ENCODE measurements at regions not wholly inside any gene's neighbourhood (a gene's known extent, or its start where the extent isn't known, plus 50 kb on each side); places are given as distances from the start of the nearest gene placed in this dataset.

GRCh38 chr14:85040046-85040685 is 489.8 kb upstream of the FLRT2 start:
- Histone ChIP-seq H4K12ac (ENCODE audit: low read depth, low read length) (no peak overlapping the region), H2AK5ac (ENCODE audit: low read length) (no peak overlapping the region), H3K36me3 (ENCODE audit: control insufficient read depth in 1 of 2, insufficient read depth in 2 of 2, low read length in 2 of 2) (no peaks in the 10 kb centered on the region), H3K18ac (ENCODE audit: low read length) (no peak overlapping the region), H4K8ac (ENCODE audit: low read depth, low read length) (no peak overlapping the region), H3K4ac (ENCODE audit: low read depth, low read length) (no peak overlapping the region), H3K23ac (ENCODE audit: low read length) (no peak overlapping the region), H3K9ac (ENCODE audit: low read length) (no peak overlapping the region), H2BK5ac (ENCODE audit: low read depth, low read length, poor library complexity) (no peak overlapping the region), H3K79me2 (ENCODE audit: control insufficient read depth, insufficient read depth, low read length, poor library complexity) (no peaks in the 10 kb centered on the region), H3K4me2 (ENCODE audit: low read length) (no peak overlapping the region), H2BK12ac (ENCODE audit: low read length) (no peak overlapping the region), H3K27ac (ENCODE audit: low read depth, low read length) (no peak overlapping the region), H2AFZ (ENCODE audit: insufficient read depth, low read length, poor library complexity) (no peak overlapping the region), H3K4me1 (ENCODE audit: control insufficient read depth in 1 of 2, insufficient read depth in 2 of 2, low read length in 2 of 2) (peaks cover 0 to 2% of the 10 kb centered on the region in 2 experiments), H3K27me3 (ENCODE audit: insufficient read depth, low read length) (no peaks in the 10 kb centered on the region), H2BK120ac (ENCODE audit: insufficient read depth, low read length, poor library complexity) (no peak overlapping the region), H3K9me3 (ENCODE audit: insufficient read depth, low read depth, low read length) (no peaks in the 10 kb centered on the region), H4K91ac (ENCODE audit: low read depth, low read length) (no peak overlapping the region), H3K14ac (ENCODE audit: low read length) (no peak overlapping the region), H3K79me1 (ENCODE audit: low read length) (no peaks in the 10 kb centered on the region), H3K4me3 (ENCODE audit: low read depth, low read length) (no peak overlapping the region)
- WGBS (ENCODE audit: extremely low coverage, insufficient coverage, insufficient read length) = no CpG with 5 or more reads among the region's 6 CpGs
- DNase-seq = no peak

- Histone ChIP-seq H2BK120ac (ENCODE audit: insufficient read depth, low read length, poor library complexity) (no peak overlapping the region), H3K4ac (ENCODE audit: low read depth, low read length) (no peak overlapping the region), H3K27me3 (ENCODE audit: insufficient read depth, low read length) (no peaks in the 10 kb centered on the region), H3K79me1 (ENCODE audit: low read length) (no peaks in the 10 kb centered on the region), H3K4me2 (ENCODE audit: low read length) (no peak overlapping the region), H2BK12ac (ENCODE audit: low read length) (no peak overlapping the region), H3K23ac (ENCODE audit: low read length) (no peak overlapping the region), H3K79me2 (ENCODE audit: control insufficient read depth, insufficient read depth, low read length, poor library complexity) (no peaks in the 10 kb centered on the region), H3K4me1 (ENCODE audit: control insufficient read depth in 1 of 2, insufficient read depth in 2 of 2, low read length in 2 of 2) (peaks cover 0 to 2% of the 10 kb centered on the region in 2 experiments), H3K4me3 (ENCODE audit: low read depth, low read length) (no peak overlapping the region), H2AK5ac (ENCODE audit: low read length) (no peak overlapping the region), H2AFZ (ENCODE audit: insufficient read depth, low read length, poor library complexity) (no peak overlapping the region), H4K91ac (ENCODE audit: low read depth, low read length) (no peak overlapping the region), H4K8ac (ENCODE audit: low read depth, low read length) (no peak overlapping the region), H4K12ac (ENCODE audit: low read depth, low read length) (no peak overlapping the region), H3K27ac (ENCODE audit: low read depth, low read length) (no peak overlapping the region), H3K18ac (ENCODE audit: low read length) (no peak overlapping the region), H3K9ac (ENCODE audit: low read length) (no peak overlapping the region), H2BK5ac (ENCODE audit: low read depth, low read length, poor library complexity) (no peak overlapping the region), H3K36me3 (ENCODE audit: control insufficient read depth in 1 of 2, insufficient read depth in 2 of 2, low read length in 2 of 2) (no peaks in the 10 kb centered on the region), H3K9me3 (ENCODE audit: insufficient read depth, low read depth, low read length) (no peaks in the 10 kb centered on the region), H3K14ac (ENCODE audit: low read length) (no peak overlapping the region)
- DNase-seq = no peak
Observed at GRCh38 chr14:85041618-85042017, 488.3 kb upstream of the FLRT2 start.

- H2AFZ ChIP-seq (ENCODE audit: insufficient read depth, low read length, poor library complexity) = no peak overlapping the region
- DNase-seq = no peak
- H3K36me3 ChIP-seq (ENCODE audit: control insufficient read depth in 1 of 2, insufficient read depth in 2 of 2, low read length in 2 of 2) = no peaks in the 10 kb centered on the region
- H3K27me3 ChIP-seq (ENCODE audit: insufficient read depth, low read length) = no peaks in the 10 kb centered on the region
- no peak overlapping the region for H3K4me2 ChIP-seq (ENCODE audit: low read length)
- H3K79me1 ChIP-seq (ENCODE audit: low read length) = no peaks in the 10 kb centered on the region
- no peaks in the 10 kb centered on the region for H3K79me2 ChIP-seq (ENCODE audit: control insufficient read depth, insufficient read depth, low read length, poor library complexity)
- H4K12ac ChIP-seq (ENCODE audit: low read depth, low read length) = no peak overlapping the region
- no peak overlapping the region for H3K4me3 ChIP-seq (ENCODE audit: low read depth, low read length)
- H3K4me1 ChIP-seq (ENCODE audit: control insufficient read depth in 1 of 2, insufficient read depth in 2 of 2, low read length in 2 of 2) = peaks cover 0 to 2% of the 10 kb centered on the region in 2 experiments
- no CpG with 5 or more reads among the region's 1 CpG for WGBS (ENCODE audit: extremely low coverage, insufficient coverage, insufficient read length)
- H3K14ac ChIP-seq (ENCODE audit: low read length) = no peak overlapping the region
- no peak overlapping the region for H2AK5ac ChIP-seq (ENCODE audit: low read length)
- no peak overlapping the region for H3K18ac ChIP-seq (ENCODE audit: low read length)
- H2BK12ac ChIP-seq (ENCODE audit: low read length) = no peak overlapping the region
- no peak overlapping the region for H3K4ac ChIP-seq (ENCODE audit: low read depth, low read length)
- H2BK120ac ChIP-seq (ENCODE audit: insufficient read depth, low read length, poor library complexity) = no peak overlapping the region
- no peak overlapping the region for H2BK5ac ChIP-seq (ENCODE audit: low read depth, low read length, poor library complexity)
- no peak overlapping the region for H4K8ac ChIP-seq (ENCODE audit: low read depth, low read length)
- no peak overlapping the region for H3K9ac ChIP-seq (ENCODE audit: low read length)
- no peak overlapping the region for H4K91ac ChIP-seq (ENCODE audit: low read depth, low read length)
- H3K9me3 ChIP-seq (ENCODE audit: insufficient read depth, low read depth, low read length) = no peaks in the 10 kb centered on the region
- H3K23ac ChIP-seq (ENCODE audit: low read length) = no peak overlapping the region
- H3K27ac ChIP-seq (ENCODE audit: low read depth, low read length) = no peak overlapping the region
Observed at GRCh38 chr14:85042301-85042700, 487.6 kb upstream of the FLRT2 start.

GRCh38 chr14:85050180-85050579 is 479.8 kb upstream of the FLRT2 start:
- H3K18ac ChIP-seq (ENCODE audit: low read length) = no peak overlapping the region
- H4K12ac ChIP-seq (ENCODE audit: low read depth, low read length) = no peak overlapping the region
- no peak overlapping the region for H2BK120ac ChIP-seq (ENCODE audit: insufficient read depth, low read length, poor library complexity)
- no peaks in the 10 kb centered on the region for H3K79me1 ChIP-seq (ENCODE audit: low read length)
- H2BK5ac ChIP-seq (ENCODE audit: low read depth, low read length, poor library complexity) = no peak overlapping the region
- H4K8ac ChIP-seq (ENCODE audit: low read depth, low read length) = no peak overlapping the region
- H3K4me3 ChIP-seq (ENCODE audit: low read depth, low read length) = no peak overlapping the region
- H2AK5ac ChIP-seq (ENCODE audit: low read length) = no peak overlapping the region
- H2BK12ac ChIP-seq (ENCODE audit: low read length) = no peak overlapping the region
- WGBS (ENCODE audit: extremely low coverage, insufficient coverage, insufficient read length) = no CpG with 5 or more reads among the region's 1 CpG
- H2AFZ ChIP-seq (ENCODE audit: insufficient read depth, low read length, poor library complexity) = no peak overlapping the region
- no peak overlapping the region for H3K9ac ChIP-seq (ENCODE audit: low read length)
- DNase-seq = no peak
- no peaks in the 10 kb centered on the region for H3K4me1 ChIP-seq (ENCODE audit: control insufficient read depth in 1 of 2, insufficient read depth in 2 of 2, low read length in 2 of 2)
- H3K4ac ChIP-seq (ENCODE audit: low read depth, low read length) = no peak overlapping the region
- peaks cover 6% of the 10 kb centered on the region for H3K9me3 ChIP-seq (ENCODE audit: insufficient read depth, low read depth, low read length)
- H3K27me3 ChIP-seq (ENCODE audit: insufficient read depth, low read length) = no peaks in the 10 kb centered on the region
- no peak overlapping the region for H3K4me2 ChIP-seq (ENCODE audit: low read length)
- H3K23ac ChIP-seq (ENCODE audit: low read length) = no peak overlapping the region
- H3K79me2 ChIP-seq (ENCODE audit: control insufficient read depth, insufficient read depth, low read length, poor library complexity) = no peaks in the 10 kb centered on the region
- no peak overlapping the region for H3K27ac ChIP-seq (ENCODE audit: low read depth, low read length)
- no peak overlapping the region for H4K91ac ChIP-seq (ENCODE audit: low read depth, low read length)
- H3K36me3 ChIP-seq (ENCODE audit: control insufficient read depth in 1 of 2, insufficient read depth in 2 of 2, low read length in 2 of 2) = peaks cover 0 to 2% of the 10 kb centered on the region in 2 experiments
- no peak overlapping the region for H3K14ac ChIP-seq (ENCODE audit: low read length)
